GM21619 (cell line): ENCODE measurements at regions not wholly inside any gene's neighbourhood (a gene's known extent, or its start where the extent isn't known, plus 50 kb on each side); places are given as distances from the start of the nearest gene placed in this dataset.

ENCODE experiments used
- ATAC-seq: cut with Tn5 transposase; IDR thresholded peaks from one replicate; pipeline ENCODE4 v1.9.1; 2021; ENCODE audit not compliant: unreplicated experiment

DNA sequence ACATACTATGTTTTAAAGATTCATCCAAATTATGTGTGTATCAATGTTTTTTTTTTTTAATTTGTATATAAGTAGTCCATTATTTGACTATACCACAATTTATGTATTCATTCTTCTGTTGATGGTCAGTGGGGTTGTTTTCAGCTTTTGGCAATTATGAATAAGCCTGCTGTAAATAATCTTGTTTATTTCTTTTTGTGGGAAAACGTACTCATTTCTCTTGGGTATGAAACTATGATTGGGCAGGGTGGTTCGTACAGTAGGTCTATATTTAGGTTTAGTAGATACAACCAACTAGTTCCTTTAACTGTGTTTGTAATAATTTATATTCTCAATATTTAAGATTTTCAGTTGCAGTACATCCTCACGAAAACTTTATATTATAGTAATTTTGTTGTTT lies 329.2 kb downstream of the LPIN1 start:
- ATAC-seq = no peak

GRCh38 chr2:12076810-12077209 lies 330.4 kb downstream of the LPIN1 start:
- peak; percentile 47 for ATAC-seq

GRCh38 chr2:12080360-12080759 lies 333.9 kb downstream of the LPIN1 start:
- no peak for ATAC-seq

DNA sequence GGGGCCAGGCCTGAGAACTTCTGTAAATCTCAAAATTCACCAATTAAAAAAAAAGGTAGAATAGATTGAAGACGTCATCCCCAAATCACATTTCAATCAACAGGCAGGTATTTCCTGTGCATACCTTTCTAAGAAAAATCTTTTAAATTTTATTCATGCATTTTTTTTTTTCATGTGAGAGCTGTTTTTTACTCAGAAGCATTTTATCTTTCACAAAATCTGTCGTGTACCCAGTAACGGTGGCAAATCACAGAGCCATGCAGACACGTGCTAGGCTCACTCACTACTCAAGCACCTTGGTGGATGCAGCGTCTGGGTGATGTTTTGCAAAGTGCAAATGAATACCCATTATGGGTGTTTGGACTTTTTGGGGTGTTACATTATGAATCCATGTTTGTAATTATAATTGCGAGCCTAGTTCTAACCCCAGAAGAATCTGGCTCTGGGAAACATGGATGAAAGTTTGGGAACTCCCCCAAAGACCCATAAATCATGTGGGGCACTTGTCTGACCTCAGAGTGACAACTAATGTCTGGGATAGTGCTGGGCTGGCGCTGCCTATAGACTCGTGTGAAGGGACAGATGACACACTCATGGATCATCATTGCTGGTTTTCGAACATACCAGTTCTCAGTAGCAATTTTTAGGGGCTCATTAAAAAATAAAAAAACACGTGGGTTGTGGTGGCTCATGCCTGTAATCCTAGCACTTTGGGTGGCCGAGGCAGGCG lies 335.2 kb downstream of the LPIN1 start:
- no peak for ATAC-seq

DNA sequence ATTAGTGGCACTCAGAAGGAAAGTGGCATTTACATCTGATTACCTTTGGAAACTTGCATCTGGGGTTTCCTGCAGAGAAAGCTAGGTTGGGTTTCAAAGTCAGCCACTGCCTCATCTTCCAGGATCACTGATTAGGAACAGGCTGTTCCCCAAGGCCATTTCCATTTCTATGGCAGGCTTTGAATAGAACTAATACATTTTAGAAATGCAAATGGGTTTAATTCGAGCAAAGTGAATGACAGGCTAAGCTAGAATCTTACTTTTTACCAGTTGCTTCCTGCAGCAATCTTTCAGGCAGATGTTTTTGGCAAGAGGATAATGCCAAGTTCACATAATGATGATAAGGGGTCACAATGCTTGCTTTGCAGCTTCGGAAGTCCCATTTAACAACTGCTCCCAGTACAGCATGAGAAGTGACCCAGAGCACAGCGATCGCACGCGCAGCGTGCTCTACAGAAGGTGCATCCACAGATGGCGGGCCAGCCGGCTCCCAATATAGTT lies 336.7 kb downstream of the LPIN1 start:
- ATAC-seq = no peak

DNA sequence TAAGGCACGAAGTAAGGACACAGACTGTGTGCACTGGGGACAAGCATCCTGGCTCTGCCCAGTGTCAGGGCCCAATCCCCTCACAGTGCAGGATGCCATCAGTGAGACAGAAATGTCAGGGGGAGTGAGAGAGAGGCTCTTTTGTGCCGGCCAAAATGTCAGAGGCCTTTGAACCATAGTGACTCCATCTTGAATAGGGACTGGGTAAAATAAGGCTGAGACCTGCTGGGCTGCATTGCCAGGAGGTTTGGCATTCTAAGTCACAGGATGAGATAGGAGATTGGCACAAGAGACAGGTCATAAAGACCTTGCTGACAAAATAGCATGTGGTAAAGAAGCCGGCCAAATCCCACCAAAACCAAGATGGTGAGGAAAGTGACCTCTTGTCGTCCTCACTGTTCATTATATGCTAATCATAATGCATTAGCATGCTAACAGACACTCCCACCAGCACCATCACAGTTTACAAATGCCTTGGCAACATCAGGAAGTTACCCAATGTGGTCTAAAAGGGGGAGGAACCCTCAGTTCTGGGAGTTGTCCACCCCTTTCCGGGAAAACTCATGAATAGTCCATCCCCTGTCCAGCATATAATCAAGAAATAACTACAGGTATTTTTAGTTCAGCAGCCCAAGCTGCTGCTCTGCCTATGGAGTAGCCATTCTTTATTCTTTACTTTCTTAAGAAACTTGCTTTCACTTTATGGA lies 337.4 kb downstream of the LPIN1 start:
- no peak for ATAC-seq

GRCh38 chr2:12087175-12087574 lies 340.7 kb downstream of the LPIN1 start:
- ATAC-seq = no peak

DNA sequence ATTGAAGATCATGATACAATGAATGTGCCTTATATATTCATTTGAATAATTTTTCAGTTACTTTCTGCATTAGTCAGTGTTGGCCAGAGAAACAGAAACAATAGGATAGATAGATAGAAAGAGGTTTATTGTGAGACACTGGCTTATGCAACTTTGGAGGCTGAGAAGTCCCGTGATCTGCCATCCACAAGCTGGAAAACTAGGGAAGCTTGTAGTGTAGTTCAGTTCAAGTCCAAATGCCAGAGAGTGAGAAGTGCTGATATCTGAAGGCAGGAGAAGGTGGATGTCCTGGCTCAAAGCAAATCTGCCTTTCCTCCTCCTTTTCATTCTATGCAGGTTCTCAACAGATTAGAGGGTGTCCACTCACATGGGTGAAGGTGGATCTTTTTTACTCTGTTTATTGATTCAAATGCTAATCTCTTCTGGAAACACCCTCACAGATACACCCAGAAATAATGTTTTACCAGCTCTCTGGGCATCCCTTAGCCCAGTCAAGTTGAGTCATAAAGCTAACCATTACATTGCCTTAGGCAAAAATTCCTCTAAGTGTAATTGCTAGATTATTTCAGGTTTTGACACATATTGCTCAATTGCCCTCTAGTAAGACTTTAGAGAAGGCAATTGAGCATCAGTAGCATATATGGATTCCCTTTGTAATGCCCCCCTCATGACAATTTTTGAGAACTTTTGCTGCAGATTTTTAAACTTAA lies 341.4 kb downstream of the LPIN1 start:
- ATAC-seq = no peak

- ATAC-seq = no peak
Observed at GRCh38 chr2:12089001-12089400, 342.6 kb downstream of the LPIN1 start.

DNA sequence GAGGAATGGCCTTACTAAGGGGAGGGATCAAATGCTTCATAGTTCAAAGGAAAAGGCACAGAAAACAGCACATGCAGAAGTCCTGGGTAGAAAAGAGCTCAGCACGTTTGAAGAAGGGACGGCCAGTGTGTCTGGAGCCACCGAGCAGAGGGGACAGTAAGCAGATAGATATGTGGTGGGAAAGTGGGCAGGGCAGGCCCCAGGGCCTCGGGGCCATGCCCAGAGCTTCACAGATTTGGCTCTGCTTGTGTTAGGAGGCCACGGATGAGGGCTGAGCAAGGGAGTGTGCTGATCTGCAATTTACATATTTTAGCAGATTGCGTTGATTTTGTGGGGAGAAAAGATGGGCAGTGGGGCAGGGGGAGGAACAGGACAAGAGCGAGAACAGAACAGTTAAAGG lies 343.1 kb downstream of the LPIN1 start:
- no peak for ATAC-seq

DNA sequence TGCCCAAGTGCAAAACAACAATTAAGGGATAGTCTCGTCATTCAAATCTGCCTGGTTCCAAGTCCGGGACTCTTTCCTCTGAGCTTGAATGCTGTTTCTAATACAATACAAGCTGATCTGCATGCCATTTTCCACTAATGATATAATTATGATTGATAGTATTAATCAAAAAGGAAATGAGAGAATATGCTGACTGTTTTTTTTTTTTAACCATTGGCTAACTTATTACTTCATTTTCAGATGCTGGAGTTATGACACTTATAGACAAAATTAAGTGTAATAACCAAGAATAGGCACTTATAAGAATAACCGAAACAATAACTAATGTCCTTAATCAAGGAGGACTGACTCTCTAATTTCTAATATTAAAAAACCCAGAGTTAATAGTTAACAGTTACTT lies 343.6 kb downstream of the LPIN1 start:
- ATAC-seq = no peak

- ATAC-seq = no peak
Observed at GRCh38 chr2:12090590-12090989, 344.2 kb downstream of the LPIN1 start.

GRCh38 chr2:12091201-12091806 lies 344.9 kb downstream of the LPIN1 start:
- no peak for ATAC-seq

GRCh38 chr2:12094134-12094533 lies 347.7 kb downstream of the LPIN1 start:
- ATAC-seq = no peak

DNA sequence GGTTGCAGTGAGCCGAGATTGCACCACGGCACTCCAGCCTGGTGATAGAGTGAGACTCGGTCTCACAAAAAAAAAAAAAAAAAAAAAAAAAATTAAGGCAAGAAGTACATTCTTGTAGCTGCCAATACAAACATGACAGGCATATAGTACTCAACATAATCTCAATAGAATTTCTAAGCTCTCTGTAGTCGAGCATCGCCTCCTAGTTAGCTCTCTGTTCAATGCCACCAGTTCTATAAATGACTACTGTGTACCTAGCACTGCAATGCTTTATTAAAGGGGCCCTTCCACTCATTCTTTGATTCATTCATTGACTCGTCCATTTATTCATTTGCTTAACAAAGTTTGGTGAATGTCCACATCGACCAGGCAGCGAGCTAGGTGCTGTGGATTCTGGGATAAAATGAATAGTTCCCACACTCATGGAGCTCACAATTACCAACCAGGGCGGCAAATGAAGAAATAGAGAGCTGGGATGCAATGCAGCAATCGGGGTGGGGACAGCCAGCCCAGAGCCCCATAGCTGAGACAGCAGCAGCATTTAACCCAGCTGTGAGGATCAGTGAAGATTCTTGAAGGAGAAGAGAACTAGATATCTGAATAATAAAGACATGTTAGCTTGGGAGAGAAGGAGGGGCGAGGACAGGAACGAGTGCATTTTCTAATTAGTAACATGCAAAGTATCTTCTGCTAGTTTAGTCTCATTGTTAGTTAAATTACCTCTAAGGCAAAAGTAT lies 349.8 kb downstream of the LPIN1 start:
- no peak for ATAC-seq

DNA sequence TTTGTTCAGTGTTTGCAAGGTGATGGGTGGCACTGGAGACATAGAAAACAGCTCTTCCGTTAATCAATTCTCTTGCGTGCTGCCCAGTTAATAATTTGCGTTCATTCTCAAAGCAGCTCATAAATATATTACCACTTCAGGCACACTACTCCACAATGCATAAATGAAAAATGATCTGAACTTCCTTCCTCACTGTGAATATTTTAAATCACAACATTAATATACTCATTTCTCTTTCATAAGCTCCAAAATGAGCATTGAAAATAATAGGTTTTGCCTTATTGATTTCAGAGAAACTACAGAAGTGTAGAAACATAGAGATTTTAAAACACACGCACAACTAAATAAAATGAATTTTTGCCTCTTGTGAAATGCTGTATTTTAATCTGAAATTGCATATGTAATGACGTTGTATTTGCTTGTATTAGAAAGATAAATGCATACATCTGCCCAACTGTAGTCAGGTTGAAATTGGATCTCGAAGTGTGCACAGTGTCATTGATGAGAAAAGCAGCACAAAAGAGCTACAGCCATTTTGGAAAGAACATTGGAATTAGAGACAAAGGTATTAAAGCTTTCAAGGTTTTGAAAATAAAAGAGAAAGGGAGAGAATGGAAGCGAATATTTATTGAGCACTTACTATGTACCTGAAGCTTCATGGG lies 350.5 kb downstream of the LPIN1 start:
- ATAC-seq = no peak

DNA sequence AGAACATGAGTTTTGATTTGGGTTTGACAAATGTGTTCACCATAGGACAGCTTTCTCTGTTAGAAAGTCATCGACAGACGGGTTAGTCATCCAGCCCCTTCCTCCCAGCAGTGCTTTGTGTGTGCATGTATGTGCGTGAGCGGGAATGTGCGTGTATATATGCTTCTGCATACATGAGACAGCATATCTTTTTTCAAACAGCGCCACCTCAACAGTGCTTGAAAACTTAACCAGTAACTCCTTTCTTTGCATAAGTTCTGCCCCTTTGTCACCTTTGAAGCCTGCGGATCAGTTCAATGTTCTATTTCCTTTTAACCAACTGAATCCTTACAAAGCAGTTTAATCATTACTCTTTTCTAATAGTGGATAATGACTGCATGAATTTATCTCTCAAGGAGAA lies 351.4 kb downstream of the LPIN1 start:
- ATAC-seq = no peak

GRCh38 chr2:12099374-12099773 lies 352.9 kb downstream of the LPIN1 start:
- ATAC-seq = no peak

DNA sequence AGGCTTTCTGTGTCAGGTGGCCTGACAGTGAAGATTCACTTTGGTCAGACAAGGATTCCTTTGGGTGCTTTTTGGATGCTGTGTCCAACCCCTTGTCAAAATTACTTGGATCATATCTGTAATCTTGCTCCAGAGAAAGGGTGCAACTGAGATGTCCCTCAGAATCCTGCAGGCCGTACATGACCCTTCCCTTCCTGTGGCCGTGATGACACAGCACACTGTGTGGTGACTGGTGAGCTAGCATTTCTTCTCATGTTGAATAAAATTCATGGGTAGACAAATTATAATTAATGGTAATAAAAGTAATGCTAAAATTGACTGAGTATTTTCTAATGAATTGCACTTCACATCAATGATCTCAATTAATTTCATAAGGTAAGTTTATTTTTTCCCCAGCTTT lies 356.2 kb downstream of the LPIN1 start:
- ATAC-seq = no peak

DNA sequence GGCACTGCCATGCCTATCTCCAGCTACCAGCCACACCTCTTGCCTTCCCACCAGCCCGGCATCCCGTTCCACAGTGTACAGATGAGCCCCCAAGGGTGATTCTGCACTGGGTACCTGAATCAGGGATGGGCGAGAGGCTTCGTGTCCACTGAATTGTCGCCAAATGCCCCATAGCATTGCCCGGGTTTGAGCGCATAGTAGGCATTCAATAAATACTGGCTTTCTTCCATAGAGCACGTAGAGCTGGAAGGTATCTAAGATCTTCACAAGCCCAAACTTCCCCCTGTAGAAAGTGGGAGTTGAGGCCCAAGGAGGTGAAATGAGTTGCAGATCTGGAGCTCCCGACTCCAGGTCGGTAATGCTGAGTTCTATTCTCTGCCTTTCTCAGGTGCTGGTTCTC lies 358.7 kb downstream of the LPIN1 start:
- ATAC-seq = no peak
